ENCODE measurements at regions not wholly inside any gene's neighbourhood (a gene's known extent, or its start where the extent isn't known, plus 50 kb on each side); places are given as distances from the start of the nearest gene placed in this dataset.
A peak's percentile ranks its signal among the peaks of the same experiment; 100 is the strongest.

- no peak for DNase-seq
Measured at GRCh38 chrX:8868070-8868773, 67.0 kb upstream of the FAM9A start.

- DNase-seq: no peak
Measured at GRCh38 chrX:8867406-8867805, 66.2 kb upstream of the FAM9A start.

- DNase-seq: peak; percentile 49
Measured at GRCh38 chrX:8864161-8864560, 63.0 kb upstream of the FAM9A start.

- no peak for DNase-seq
Measured at GRCh38 chrX:8861908-8862307, 60.7 kb upstream of the FAM9A start.

- DNase-seq: no peak
Measured at GRCh38 chrX:8851231-8851886, 50.2 kb upstream of the FAM9A start.
